Activated naive CD8-positive, alpha-beta T cell (primary cell): ENCODE measurements at regions not wholly inside any gene's neighbourhood (a gene's known extent, or its start where the extent isn't known, plus 50 kb on each side); places are given as distances from the start of the nearest gene placed in this dataset.
"Not testable (repeated sequence)": the region's sequence is repeated elsewhere in the genome, so short reads cannot be mapped to it uniquely, and the experiment has no call there.

Experiments used
- H3K27ac Mint-ChIP-seq: one replicate; pipeline ENCODE4 v1.8.0; 2021; ENCODE audit warnings: mixed read lengths
- H3K27me3 Mint-ChIP-seq: one replicate; pipeline ENCODE4 v1.8.0; 2021; ENCODE audit warnings: mixed read lengths
- H3K36me3 Mint-ChIP-seq: one replicate; pipeline ENCODE4 v1.8.0; 2021; ENCODE audit warnings: mixed read lengths
- H3K4me1 Mint-ChIP-seq: one replicate; pipeline ENCODE4 v1.8.0; 2021; ENCODE audit warnings: low read depth, mixed read lengths
- H3K4me3 Mint-ChIP-seq: one replicate; pipeline ENCODE4 v1.8.0; 2021; ENCODE audit warnings: mild to moderate bottlenecking, mixed read lengths
- H3K9me3 Mint-ChIP-seq: one replicate; pipeline ENCODE4 v1.8.0; 2021; ENCODE audit warnings: low read depth, mixed read lengths

- peaks cover 9% of the 10 kb centered on the region for H3K9me3 Mint-ChIP-seq
- no peak overlapping the region for H3K4me3 Mint-ChIP-seq
- H3K27me3 Mint-ChIP-seq: no peaks in the 10 kb centered on the region
- no peaks in the 10 kb centered on the region for H3K4me1 Mint-ChIP-seq
- H3K27ac Mint-ChIP-seq: no peak overlapping the region
- no peaks in the 10 kb centered on the region for H3K36me3 Mint-ChIP-seq
Measured at GRCh38 chr13:81615031-81615430, 1274.1 kb upstream of the SPRY2 start.

GRCh38 chr13:81610644-81611043, 1269.7 kb upstream of the SPRY2 start:
- no peak overlapping the region for H3K27ac Mint-ChIP-seq
- no peaks in the 10 kb centered on the region for H3K4me1 Mint-ChIP-seq
- H3K9me3 Mint-ChIP-seq: peaks cover 8% of the 10 kb centered on the region
- no peak overlapping the region for H3K4me3 Mint-ChIP-seq
- H3K27me3 Mint-ChIP-seq: no peaks in the 10 kb centered on the region
- no peaks in the 10 kb centered on the region for H3K36me3 Mint-ChIP-seq

- Mint-ChIP-seq H3K4me1 (no peaks in the 10 kb centered on the region), H3K27me3 (no peaks in the 10 kb centered on the region), H3K27ac (no peak overlapping the region), H3K9me3 (peaks cover 3% of the 10 kb centered on the region), H3K4me3 (no peak overlapping the region), H3K36me3 (no peaks in the 10 kb centered on the region)
Measured at GRCh38 chr13:81609335-81609734, 1268.4 kb upstream of the SPRY2 start.

GRCh38 chr13:81606074-81606473, 1265.1 kb upstream of the SPRY2 start:
- Mint-ChIP-seq H3K9me3 (peaks cover 5% of the 10 kb centered on the region), H3K4me1 (no peaks in the 10 kb centered on the region), H3K36me3 (no peaks in the 10 kb centered on the region), H3K27ac (no peak overlapping the region), H3K27me3 (no peaks in the 10 kb centered on the region), H3K4me3 (no peak overlapping the region)

GRCh38 chr13:81602241-81602640, 1261.3 kb upstream of the SPRY2 start:
- H3K27me3 Mint-ChIP-seq: no peaks in the 10 kb centered on the region
- no peaks in the 10 kb centered on the region for H3K4me1 Mint-ChIP-seq
- no peak overlapping the region for H3K4me3 Mint-ChIP-seq
- peaks cover 17% of the 10 kb centered on the region for H3K9me3 Mint-ChIP-seq
- no peak overlapping the region for H3K27ac Mint-ChIP-seq
- H3K36me3 Mint-ChIP-seq: no peaks in the 10 kb centered on the region

GRCh38 chr13:81597101-81597500, 1256.2 kb upstream of the SPRY2 start:
- H3K4me3 Mint-ChIP-seq: no peak overlapping the region
- peaks cover 17% of the 10 kb centered on the region for H3K9me3 Mint-ChIP-seq
- H3K4me1 Mint-ChIP-seq: no peaks in the 10 kb centered on the region
- H3K27me3 Mint-ChIP-seq: no peaks in the 10 kb centered on the region
- no peak overlapping the region for H3K27ac Mint-ChIP-seq
- no peaks in the 10 kb centered on the region for H3K36me3 Mint-ChIP-seq

GRCh38 chr13:81596224-81596753, 1255.4 kb upstream of the SPRY2 start:
- Mint-ChIP-seq H3K4me3 (no peak overlapping the region), H3K36me3 (no peaks in the 10 kb centered on the region), H3K27ac (no peak overlapping the region), H3K4me1 (no peaks in the 10 kb centered on the region), H3K9me3 (peaks cover 17% of the 10 kb centered on the region), H3K27me3 (no peaks in the 10 kb centered on the region)

- Mint-ChIP-seq H3K36me3 (no peaks in the 10 kb centered on the region), H3K4me1 (no peaks in the 10 kb centered on the region), H3K9me3 (no peaks in the 10 kb centered on the region), H3K27me3 (no peaks in the 10 kb centered on the region), H3K4me3 (no peak overlapping the region), H3K27ac (no peak overlapping the region)
Measured at GRCh38 chr13:81591528-81592220, 1250.7 kb upstream of the SPRY2 start.

GRCh38 chr13:81582381-81582780, 1241.5 kb upstream of the SPRY2 start:
- Mint-ChIP-seq H3K4me1 (no peaks in the 10 kb centered on the region), H3K9me3 (peaks cover 5% of the 10 kb centered on the region), H3K36me3 (no peaks in the 10 kb centered on the region), H3K27ac (no peak overlapping the region), H3K27me3 (no peaks in the 10 kb centered on the region), H3K4me3 (no peak overlapping the region)

- H3K36me3 Mint-ChIP-seq: no peaks in the 10 kb centered on the region
- no peaks in the 10 kb centered on the region for H3K4me1 Mint-ChIP-seq
- peaks cover 5% of the 10 kb centered on the region for H3K9me3 Mint-ChIP-seq
- H3K27ac Mint-ChIP-seq: no peak overlapping the region
- no peak overlapping the region for H3K4me3 Mint-ChIP-seq
- no peaks in the 10 kb centered on the region for H3K27me3 Mint-ChIP-seq
Measured at GRCh38 chr13:81577601-81578195, 1236.8 kb upstream of the SPRY2 start.

- peaks cover 7% of the 10 kb centered on the region for H3K9me3 Mint-ChIP-seq
- no peaks in the 10 kb centered on the region for H3K27me3 Mint-ChIP-seq
- no peaks in the 10 kb centered on the region for H3K4me1 Mint-ChIP-seq
- no peak overlapping the region for H3K4me3 Mint-ChIP-seq
- H3K27ac Mint-ChIP-seq: no peak overlapping the region
- H3K36me3 Mint-ChIP-seq: no peaks in the 10 kb centered on the region
Measured at GRCh38 chr13:81568824-81569223, 1227.9 kb upstream of the SPRY2 start.

- Mint-ChIP-seq H3K9me3 (peaks cover 7% of the 10 kb centered on the region), H3K4me1 (no peaks in the 10 kb centered on the region), H3K36me3 (no peaks in the 10 kb centered on the region), H3K4me3 (no peak overlapping the region), H3K27me3 (no peaks in the 10 kb centered on the region), H3K27ac (no peak overlapping the region)
Measured at GRCh38 chr13:81565849-81566248, 1224.9 kb upstream of the SPRY2 start.

GRCh38 chr13:81563091-81563490, 1222.2 kb upstream of the SPRY2 start:
- Mint-ChIP-seq H3K9me3 (peaks cover 7% of the 10 kb centered on the region), H3K36me3 (no peaks in the 10 kb centered on the region), H3K27ac (no peak overlapping the region), H3K4me1 (no peaks in the 10 kb centered on the region), H3K4me3 (no peak overlapping the region), H3K27me3 (no peaks in the 10 kb centered on the region)

GRCh38 chr13:81562598-81562997, 1221.7 kb upstream of the SPRY2 start:
- peaks cover 7% of the 10 kb centered on the region for H3K9me3 Mint-ChIP-seq
- no peaks in the 10 kb centered on the region for H3K27me3 Mint-ChIP-seq
- no peaks in the 10 kb centered on the region for H3K36me3 Mint-ChIP-seq
- H3K4me1 Mint-ChIP-seq: no peaks in the 10 kb centered on the region
- H3K4me3 Mint-ChIP-seq: no peak overlapping the region
- H3K27ac Mint-ChIP-seq: no peak overlapping the region

- H3K4me1 Mint-ChIP-seq: no peaks in the 10 kb centered on the region
- H3K9me3 Mint-ChIP-seq: peaks cover 18% of the 10 kb centered on the region
- H3K4me3 Mint-ChIP-seq: no peak overlapping the region
- no peaks in the 10 kb centered on the region for H3K27me3 Mint-ChIP-seq
- H3K36me3 Mint-ChIP-seq: no peaks in the 10 kb centered on the region
- H3K27ac Mint-ChIP-seq: no peak overlapping the region
Measured at GRCh38 chr13:81551036-81551435, 1210.1 kb upstream of the SPRY2 start.

GRCh38 chr13:81546294-81546693, 1205.4 kb upstream of the SPRY2 start:
- H3K36me3 Mint-ChIP-seq, H3K4me3 Mint-ChIP-seq, H3K27ac Mint-ChIP-seq, H3K4me1 Mint-ChIP-seq, H3K27me3 Mint-ChIP-seq: not testable (repeated sequence)
- H3K9me3 Mint-ChIP-seq: peaks cover 14% of the 10 kb centered on the region
